ENCODE measurements at regions not wholly inside any gene's neighbourhood (a gene's known extent, or its start where the extent isn't known, plus 50 kb on each side); places are given as distances from the start of the nearest gene placed in this dataset.

- DNase-seq = no peak
Measured at GRCh38 chr2:118565301-118565700, 282.1 kb downstream of the EN1 start.

- DNase-seq = no peak
Measured at GRCh38 chr2:118562144-118562543, 285.3 kb downstream of the EN1 start.

- DNase-seq = no peak
Measured at GRCh38 chr2:118558846-118559245, 288.6 kb downstream of the EN1 start.

- no peak for DNase-seq
Measured at GRCh38 chr2:118557791-118558190, 289.7 kb downstream of the EN1 start.

- no peak for DNase-seq
Measured at GRCh38 chr2:118557016-118557415, 290.4 kb downstream of the EN1 start.

- no peak for DNase-seq
Measured at GRCh38 chr2:118554616-118555015, 292.8 kb downstream of the EN1 start.

GRCh38 chr2:118549503-118549902 is 297.9 kb downstream of the EN1 start:
- no peak for DNase-seq

- no peak for DNase-seq
Measured at GRCh38 chr2:118548880-118549488, 298.5 kb downstream of the EN1 start.

- no peak for DNase-seq
Measured at GRCh38 chr2:118539290-118539689, 308.2 kb downstream of the EN1 start.

GRCh38 chr2:118536306-118536705 is 311.1 kb downstream of the EN1 start:
- DNase-seq = no peak

- DNase-seq = no peak
Measured at GRCh38 chr2:118535818-118536212, 311.6 kb downstream of the EN1 start.

- no peak for DNase-seq
Measured at GRCh38 chr2:118535171-118535817, 312.2 kb downstream of the EN1 start.

- DNase-seq = no peak
Measured at GRCh38 chr2:118530976-118531375, 316.5 kb downstream of the EN1 start.

- no peak for DNase-seq
Measured at GRCh38 chr2:118529908-118530599, 317.4 kb downstream of the EN1 start.

- DNase-seq = no peak
Measured at GRCh38 chr2:118527571-118527970, 319.9 kb downstream of the EN1 start.

- DNase-seq = no peak
Measured at GRCh38 chr2:118525346-118525745, 322.1 kb downstream of the EN1 start.

- no peak for DNase-seq
Measured at GRCh38 chr2:118524911-118525310, 322.5 kb downstream of the EN1 start.

- no peak for DNase-seq
Measured at GRCh38 chr2:118523761-118524160, 323.7 kb downstream of the EN1 start.

GRCh38 chr2:118521960-118522359 is 325.5 kb downstream of the EN1 start:
- DNase-seq = no peak

GRCh38 chr2:118521272-118521671 is 326.2 kb downstream of the EN1 start:
- no peak for DNase-seq

- DNase-seq = no peak
Measured at GRCh38 chr2:118520246-118520645, 327.2 kb downstream of the EN1 start.

GRCh38 chr2:118519511-118519910 is 327.9 kb downstream of the EN1 start:
- no peak for DNase-seq

- no peak for DNase-seq
Measured at GRCh38 chr2:118510807-118511206, 336.6 kb downstream of the EN1 start.

Measured in renal pelvis (tissue), 1 donor.